ENCODE measurements at regions not wholly inside any gene's neighbourhood (a gene's known extent, or its start where the extent isn't known, plus 50 kb on each side); places are given as distances from the start of the nearest gene placed in this dataset.

- no peak for TF ChIP-seq CTCF (conservative IDR thresholded peaks at IDR 0.05)
- TF ChIP-seq EZH2 (IDR thresholded peaks at IDR 0.05; ENCODE audit: low read depth), result no peak
Observed at GRCh38 chr17:22503322-22503899, 811.1 kb downstream of the KCNJ18 start.
